GM12873 (cell line): ENCODE measurements at regions not wholly inside any gene's neighbourhood (a gene's known extent, or its start where the extent isn't known, plus 50 kb on each side); places are given as distances from the start of the nearest gene placed in this dataset.

ENCODE experiments used
- TF ChIP-seq, protein P1 (sequence below): IDR thresholded peaks from 2 replicates; pipeline ENCODE4 v1.5.1; 2012; ENCODE audit warnings: low read depth, mild to moderate bottlenecking, moderate library complexity, low read length, control low read depth; ENCODE audit not compliant: insufficient read depth; ENCODE audit errors: missing control alignments

DNA sequence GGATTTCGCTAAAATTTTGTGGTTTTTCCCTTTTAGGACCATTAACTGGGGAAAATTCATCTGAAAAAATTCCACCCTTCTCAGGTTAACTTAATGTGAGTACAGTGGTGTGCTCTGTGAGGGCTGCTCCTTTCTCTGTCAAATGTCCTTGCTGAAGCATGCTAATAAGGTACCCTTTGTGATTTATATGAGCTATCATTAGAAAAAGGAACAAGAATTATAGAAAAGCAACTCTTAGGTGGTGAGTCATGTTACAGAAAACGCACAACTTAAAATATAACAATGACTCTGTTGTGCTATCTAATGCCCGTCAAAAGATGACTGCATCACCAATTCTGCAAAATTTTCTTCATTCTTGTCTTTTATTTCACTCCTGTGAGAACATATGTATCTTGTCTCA lies 162.0 kb upstream of the MAGI2 start:
- TF ChIP-seq, protein P1, sequence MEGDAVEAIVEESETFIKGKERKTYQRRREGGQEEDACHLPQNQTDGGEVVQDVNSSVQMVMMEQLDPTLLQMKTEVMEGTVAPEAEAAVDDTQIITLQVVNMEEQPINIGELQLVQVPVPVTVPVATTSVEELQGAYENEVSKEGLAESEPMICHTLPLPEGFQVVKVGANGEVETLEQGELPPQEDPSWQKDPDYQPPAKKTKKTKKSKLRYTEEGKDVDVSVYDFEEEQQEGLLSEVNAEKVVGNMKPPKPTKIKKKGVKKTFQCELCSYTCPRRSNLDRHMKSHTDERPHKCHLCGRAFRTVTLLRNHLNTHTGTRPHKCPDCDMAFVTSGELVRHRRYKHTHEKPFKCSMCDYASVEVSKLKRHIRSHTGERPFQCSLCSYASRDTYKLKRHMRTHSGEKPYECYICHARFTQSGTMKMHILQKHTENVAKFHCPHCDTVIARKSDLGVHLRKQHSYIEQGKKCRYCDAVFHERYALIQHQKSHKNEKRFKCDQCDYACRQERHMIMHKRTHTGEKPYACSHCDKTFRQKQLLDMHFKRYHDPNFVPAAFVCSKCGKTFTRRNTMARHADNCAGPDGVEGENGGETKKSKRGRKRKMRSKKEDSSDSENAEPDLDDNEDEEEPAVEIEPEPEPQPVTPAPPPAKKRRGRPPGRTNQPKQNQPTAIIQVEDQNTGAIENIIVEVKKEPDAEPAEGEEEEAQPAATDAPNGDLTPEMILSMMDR = no peak

- TF ChIP-seq, protein P1 = no peak
Observed at GRCh38 chr7:79612903-79613302, 159.4 kb upstream of the MAGI2 start.

- TF ChIP-seq, protein P1 = no peak
Observed at GRCh38 chr7:79612022-79612421, 158.6 kb upstream of the MAGI2 start.

DNA sequence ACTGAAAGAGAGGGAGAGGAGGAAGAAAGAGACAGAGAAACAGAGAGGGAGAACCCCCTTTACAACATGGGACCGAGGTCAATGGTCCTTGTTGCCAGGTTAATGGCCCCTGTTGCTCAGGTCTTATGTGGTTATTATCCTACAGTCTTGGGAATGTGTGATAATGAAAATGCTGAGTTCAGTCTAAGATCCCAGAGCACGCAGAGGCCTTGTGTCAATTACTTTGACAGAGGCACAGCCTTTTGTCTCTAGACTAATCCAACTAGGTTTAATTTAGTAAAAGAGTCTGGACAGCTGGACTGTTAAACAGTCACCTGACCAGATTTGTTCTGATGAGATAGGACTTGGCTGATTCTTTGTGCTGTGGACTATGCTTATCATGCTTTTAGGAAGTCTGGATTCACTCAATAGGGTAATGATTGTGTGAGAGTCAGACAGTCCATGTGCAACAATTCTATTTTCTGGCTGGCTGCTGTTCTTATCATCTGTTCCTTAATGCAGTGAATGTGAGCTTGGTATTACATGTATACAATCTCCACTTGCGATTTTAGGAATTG lies 157.4 kb upstream of the MAGI2 start:
- TF ChIP-seq, protein P1 = no peak

DNA sequence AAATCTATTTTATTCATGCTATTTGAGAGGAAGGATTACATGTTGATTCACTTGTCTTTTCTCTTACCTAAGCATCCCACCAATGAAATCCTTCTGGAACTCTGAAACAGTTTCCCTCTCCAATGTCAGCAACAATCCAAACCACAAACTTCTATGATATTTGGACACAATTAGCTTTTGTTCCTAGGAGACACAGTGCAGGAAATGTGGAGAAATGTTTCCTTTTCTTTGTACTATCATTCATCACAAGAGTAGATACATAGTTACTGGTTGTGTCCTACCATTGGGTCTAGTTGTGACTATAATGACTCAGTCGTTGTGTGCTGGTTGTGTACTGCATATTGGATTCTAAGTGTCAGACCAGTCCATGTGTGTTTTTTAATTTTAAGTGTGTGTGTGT lies 156.8 kb upstream of the MAGI2 start:
- TF ChIP-seq, protein P1 = no peak

DNA sequence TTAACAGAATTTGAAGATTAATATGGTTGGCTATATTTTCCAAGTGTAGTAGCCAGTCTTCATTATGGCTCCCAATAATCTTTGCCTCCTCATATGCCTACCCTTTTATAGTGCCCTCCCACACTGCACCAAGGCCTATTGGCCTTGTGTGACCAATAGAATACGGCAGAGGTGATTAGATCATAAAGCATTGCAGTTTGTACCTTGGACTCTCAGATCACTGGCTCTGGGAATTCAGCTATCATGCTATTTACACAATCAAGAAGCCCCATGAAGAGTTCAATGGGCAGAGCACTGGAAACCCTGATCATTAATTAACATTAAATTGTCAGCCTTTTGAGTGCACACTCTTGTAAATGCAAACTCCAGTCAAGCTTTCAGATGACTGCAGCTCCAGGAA lies 154.5 kb upstream of the MAGI2 start:
- TF ChIP-seq, protein P1 = no peak

GRCh38 chr7:79604841-79605240 lies 151.4 kb upstream of the MAGI2 start:
- TF ChIP-seq, protein P1 = no peak
